GM19328 (cell line): ENCODE measurements at regions not wholly inside any gene's neighbourhood (a gene's known extent, or its start where the extent isn't known, plus 50 kb on each side); places are given as distances from the start of the nearest gene placed in this dataset.

ENCODE experiments used
- ATAC-seq: cut with Tn5 transposase; IDR thresholded peaks from one replicate; pipeline ENCODE4 v1.9.1; 2021; ENCODE audit warnings: mild to moderate bottlenecking, moderate library complexity; ENCODE audit not compliant: unreplicated experiment

GRCh38 chr7:10222976-10223375, 750.7 kb upstream of the PHF14 start:
- no peak for ATAC-seq

- ATAC-seq = no peak
Observed at GRCh38 chr7:10225275-10225674, 748.4 kb upstream of the PHF14 start.

- ATAC-seq = no peak
Observed at GRCh38 chr7:10237306-10237705, 736.4 kb upstream of the PHF14 start.

GRCh38 chr7:10238641-10239040, 735.0 kb upstream of the PHF14 start:
- ATAC-seq = no peak

- ATAC-seq = no peak
Observed at GRCh38 chr7:10239695-10240345, 733.9 kb upstream of the PHF14 start.

GRCh38 chr7:10245406-10245805, 728.3 kb upstream of the PHF14 start:
- no peak for ATAC-seq

GRCh38 chr7:10257438-10257837, 716.2 kb upstream of the PHF14 start:
- no peak for ATAC-seq

- ATAC-seq = no peak
Observed at GRCh38 chr7:10266976-10267375, 706.7 kb upstream of the PHF14 start.

GRCh38 chr7:10268034-10268433, 705.6 kb upstream of the PHF14 start:
- ATAC-seq = no peak

- no peak for ATAC-seq
Observed at GRCh38 chr7:10282909-10283308, 690.8 kb upstream of the PHF14 start.

- no peak for ATAC-seq
Observed at GRCh38 chr7:10284001-10284400, 689.7 kb upstream of the PHF14 start.

- no peak for ATAC-seq
Observed at GRCh38 chr7:10299384-10299783, 674.3 kb upstream of the PHF14 start.

- no peak for ATAC-seq
Observed at GRCh38 chr7:10300577-10300976, 673.1 kb upstream of the PHF14 start.

GRCh38 chr7:10308276-10308675, 665.4 kb upstream of the PHF14 start:
- no peak for ATAC-seq

GRCh38 chr7:10312942-10313341, 660.7 kb upstream of the PHF14 start:
- ATAC-seq = no peak

GRCh38 chr7:10315881-10316280, 657.8 kb upstream of the PHF14 start:
- no peak for ATAC-seq

GRCh38 chr7:10316488-10316887, 657.2 kb upstream of the PHF14 start:
- ATAC-seq = no peak

- no peak for ATAC-seq
Observed at GRCh38 chr7:10325395-10325794, 648.3 kb upstream of the PHF14 start.

GRCh38 chr7:10343108-10343507, 630.6 kb upstream of the PHF14 start:
- ATAC-seq = no peak

GRCh38 chr7:10346032-10346431, 627.6 kb upstream of the PHF14 start:
- no peak for ATAC-seq

- ATAC-seq = no peak
Observed at GRCh38 chr7:10355816-10356215, 617.9 kb upstream of the PHF14 start.

GRCh38 chr7:10360050-10360449, 613.6 kb upstream of the PHF14 start:
- ATAC-seq = no peak

GRCh38 chr7:10401793-10402192, 571.9 kb upstream of the PHF14 start:
- no peak for ATAC-seq
